ENCODE measurements at regions not wholly inside any gene's neighbourhood (a gene's known extent, or its start where the extent isn't known, plus 50 kb on each side); places are given as distances from the start of the nearest gene placed in this dataset.

GRCh38 chr11:70570693-70571395 lies 172.5 kb downstream of the CTTN start:
- no peak overlapping the region for H2BK120ac ChIP-seq (ENCODE audit: low read depth, low read length, poor library complexity, severe bottlenecking)
- H3K27ac Mint-ChIP-seq = no peak overlapping the region
- no peak overlapping the region for H3K4me3 Mint-ChIP-seq
- peaks cover 4% of the 10 kb centered on the region for H3K4me1 ChIP-seq (ENCODE audit: insufficient read depth, low read length)
- H3K27me3 Mint-ChIP-seq (ENCODE audit: low read depth) = peaks cover 2% of the 10 kb centered on the region
- no peak overlapping the region for H2AK5ac ChIP-seq (ENCODE audit: insufficient read length, low read length)
- H3K27ac ChIP-seq (ENCODE audit: insufficient read length, low read depth, low read length) = no peak overlapping the region
- no peak overlapping the region for H3K9ac ChIP-seq (ENCODE audit: extremely low read depth, insufficient read length, low read length)
- TF ChIP-seq CTCF (conservative IDR thresholded peaks at IDR 0.05) = no peak
- peaks cover 0 to 2% (median 0%) of the 10 kb centered on the region in 3 experiments; a peak in 1 of 7 replicates for H3K36me3 Mint-ChIP-seq (ENCODE audit: insufficient read depth in 1 of 3, low read depth in 3 of 3)
- no peak overlapping the region for H3K23ac ChIP-seq (ENCODE audit: insufficient read length, low read depth, low read length)
- no peaks in the 10 kb centered on the region for H3K79me1 ChIP-seq (ENCODE audit: insufficient read depth, low read depth, low read length, poor library complexity, severe bottlenecking)
- H3K4me2 ChIP-seq (ENCODE audit: insufficient read depth, insufficient read length, low read length) = no peak overlapping the region
- no peak overlapping the region for H2BK12ac ChIP-seq (ENCODE audit: insufficient read length, low read depth, low read length)
- no peaks in the 10 kb centered on the region for H4K20me1 ChIP-seq (ENCODE audit: control insufficient read depth, insufficient read depth, insufficient read length)
- H2BK20ac ChIP-seq (ENCODE audit: low read depth, low read length, poor library complexity, severe bottlenecking) = no peak overlapping the region
- H3K14ac ChIP-seq (ENCODE audit: insufficient read depth, low read length) = no peak overlapping the region; the same call in 1 of the 2 replicates
- no peak overlapping the region for H4K91ac ChIP-seq (ENCODE audit: insufficient read length, low read depth, low read length)
- no peak overlapping the region for H3T11ph ChIP-seq (ENCODE audit: low read length)
- no peak overlapping the region for H2BK15ac ChIP-seq (ENCODE audit: low read depth, low read length)
- no peaks in the 10 kb centered on the region for H3K23me2 ChIP-seq (ENCODE audit: insufficient read length, low read depth, low read length, poor library complexity, severe bottlenecking)
- H3K79me2 ChIP-seq (ENCODE audit: insufficient read depth, low read length) = no peaks in the 10 kb centered on the region
- H2BK5ac ChIP-seq (ENCODE audit: insufficient read length, low read length) = no peak overlapping the region
- no peak for DNase-seq
- peaks cover 22 to 31% of the 10 kb centered on the region in 2 experiments for H3K4me1 Mint-ChIP-seq
- no peak overlapping the region for H3K56ac ChIP-seq (ENCODE audit: insufficient read length, low read depth, low read length)
- H3K9me3 ChIP-seq (ENCODE audit: control insufficient read depth, low read depth, low read length) = no peaks in the 10 kb centered on the region
- H4K5ac ChIP-seq (ENCODE audit: insufficient read length, low read depth, low read length) = no peak overlapping the region
- H3K4ac ChIP-seq (ENCODE audit: low read depth, low read length) = no peak overlapping the region
- no peaks in the 10 kb centered on the region for H3K27me3 ChIP-seq (ENCODE audit: insufficient read depth, low read length)
- no peaks in the 10 kb centered on the region; a peak in 1 of 5 replicates for H3K9me3 Mint-ChIP-seq
- no peak overlapping the region for H3K18ac ChIP-seq (ENCODE audit: insufficient read length, low read depth, low read length)
- no CpG with 5 or more reads among the region's 11 CpGs for WGBS (ENCODE audit: extremely low coverage, insufficient read length, low lambda C conversion rate)
- no peak overlapping the region for H4K8ac ChIP-seq (replicated peaks; ENCODE audit: insufficient read length, low read depth, low read length)
- H2AFZ ChIP-seq (ENCODE audit: low read length) = no peak overlapping the region
